Brain pericyte (primary cell): ENCODE measurements at regions not wholly inside any gene's neighbourhood (a gene's known extent, or its start where the extent isn't known, plus 50 kb on each side); places are given as distances from the start of the nearest gene placed in this dataset.

Source experiments
- DNase-seq: peaks from one replicate; pipeline ENCODE4 v3.0.0-alpha.2; 2012; ENCODE audit warnings: low read depth, low spot score

GRCh38 chr2:107621186-107622165 is 205.2 kb upstream of the RGPD4 start:
- no peak for DNase-seq

DNA sequence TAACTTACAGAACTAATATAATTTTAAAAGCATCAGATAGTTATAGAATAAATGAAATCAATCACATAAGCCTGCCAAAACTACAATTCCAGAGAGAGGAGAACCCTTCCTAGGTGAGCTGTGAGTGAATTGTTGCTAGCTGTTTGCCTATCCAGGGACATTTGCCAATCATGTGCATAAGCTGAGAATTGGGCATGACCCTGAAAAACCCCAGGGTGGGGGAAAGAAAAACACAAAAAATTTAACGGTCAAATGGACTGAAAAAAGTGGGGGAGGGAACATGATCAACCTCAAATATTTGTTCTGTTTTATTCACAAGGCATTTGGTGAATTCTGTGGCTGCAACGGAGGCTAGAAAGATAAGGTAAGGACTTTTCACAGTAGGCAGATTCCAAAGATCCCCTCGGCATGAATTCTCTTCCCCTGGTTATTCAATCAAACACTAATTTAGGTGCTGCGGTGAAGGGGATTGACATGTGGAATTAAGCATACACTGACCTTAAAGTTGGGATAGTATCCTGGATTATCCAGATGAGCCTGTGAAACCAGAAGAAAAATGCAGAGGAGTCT is 203.9 kb upstream of the RGPD4 start:
- no peak for DNase-seq

DNA sequence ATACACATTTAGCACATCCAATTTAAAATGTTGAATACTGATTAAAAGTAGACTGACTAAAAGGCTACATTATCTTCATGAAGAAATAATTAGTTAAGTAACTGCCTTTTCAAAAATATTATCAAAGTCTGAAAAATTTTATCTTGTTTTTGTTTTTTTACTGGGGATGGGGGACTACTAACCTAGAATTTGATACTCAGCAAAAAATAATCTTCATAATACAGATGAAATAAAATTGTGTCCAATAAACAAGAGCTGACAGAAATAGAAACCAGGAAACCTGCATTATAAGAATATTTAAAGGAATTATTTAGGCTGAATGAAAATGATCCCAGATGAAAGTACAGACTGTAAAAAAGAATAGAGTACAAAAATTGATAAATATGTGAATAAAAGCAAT is 200.7 kb upstream of the RGPD4 start:
- no peak for DNase-seq

- no peak for DNase-seq
These were observed 199.5 kb upstream of the RGPD4 start for GRCh38 chr2:107627164-107627563.

GRCh38 chr2:107627926-107628325 is 198.8 kb upstream of the RGPD4 start:
- no peak for DNase-seq

- DNase-seq = no peak
These were observed 193.0 kb upstream of the RGPD4 start for GRCh38 chr2:107633580-107634147.

DNA sequence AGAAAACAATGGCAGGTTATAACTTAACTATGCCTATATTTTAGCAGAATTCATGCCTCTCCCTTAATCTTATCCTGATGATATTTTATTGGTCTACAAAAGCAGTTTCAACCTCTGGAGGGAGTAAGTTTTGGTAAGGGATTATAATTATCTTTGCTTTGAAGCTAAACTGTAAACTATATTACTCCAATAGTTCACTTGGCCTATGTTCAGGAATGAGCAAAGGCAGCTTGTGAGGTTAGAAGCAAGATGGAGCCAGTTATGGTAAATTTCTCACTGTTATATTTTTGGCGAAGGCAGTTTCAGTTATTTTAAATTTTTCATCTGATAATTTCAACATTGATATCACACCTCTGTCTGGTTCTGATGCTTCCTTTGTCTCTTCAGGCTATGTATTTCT is 192.5 kb upstream of the RGPD4 start:
- no peak for DNase-seq

DNA sequence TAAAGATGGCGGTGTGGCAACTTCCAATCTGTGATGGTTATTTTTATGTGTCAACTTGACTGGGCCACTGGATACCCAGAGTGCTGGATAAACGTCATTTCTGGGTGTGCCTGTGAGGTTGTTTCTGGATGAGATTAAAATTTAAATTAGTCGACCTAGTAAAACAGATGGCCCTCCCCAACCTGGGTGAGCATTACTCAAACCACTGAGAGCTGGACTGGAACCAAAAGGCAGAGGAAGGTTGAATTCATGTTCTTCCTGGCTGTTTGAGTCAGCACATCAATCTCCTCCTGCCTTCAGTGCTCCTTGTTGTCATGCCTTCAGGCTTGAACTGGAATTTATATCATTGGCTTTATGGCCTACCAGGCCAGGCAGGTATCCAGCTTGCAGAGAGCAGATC is 190.8 kb upstream of the RGPD4 start:
- DNase-seq = no peak

DNA sequence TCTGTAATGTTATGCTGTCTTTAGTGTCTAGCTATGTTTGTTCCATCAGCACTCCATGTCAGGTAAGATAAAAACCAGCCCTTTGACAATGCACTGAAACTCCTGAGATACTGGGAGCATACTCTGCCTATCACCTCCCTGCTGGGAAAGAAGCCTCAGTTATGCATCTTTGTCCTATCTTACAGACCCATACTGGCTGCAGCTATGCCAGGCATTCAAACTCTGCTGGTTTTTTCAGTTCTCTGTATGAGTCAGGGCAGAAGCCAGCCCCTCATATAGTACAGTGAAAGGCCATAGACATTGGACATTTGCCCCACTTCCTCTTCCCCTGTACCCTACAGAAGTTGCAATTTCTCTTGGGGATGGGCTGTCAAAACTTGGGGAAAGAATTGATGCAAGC is 181.1 kb upstream of the RGPD4 start:
- DNase-seq = no peak

DNA sequence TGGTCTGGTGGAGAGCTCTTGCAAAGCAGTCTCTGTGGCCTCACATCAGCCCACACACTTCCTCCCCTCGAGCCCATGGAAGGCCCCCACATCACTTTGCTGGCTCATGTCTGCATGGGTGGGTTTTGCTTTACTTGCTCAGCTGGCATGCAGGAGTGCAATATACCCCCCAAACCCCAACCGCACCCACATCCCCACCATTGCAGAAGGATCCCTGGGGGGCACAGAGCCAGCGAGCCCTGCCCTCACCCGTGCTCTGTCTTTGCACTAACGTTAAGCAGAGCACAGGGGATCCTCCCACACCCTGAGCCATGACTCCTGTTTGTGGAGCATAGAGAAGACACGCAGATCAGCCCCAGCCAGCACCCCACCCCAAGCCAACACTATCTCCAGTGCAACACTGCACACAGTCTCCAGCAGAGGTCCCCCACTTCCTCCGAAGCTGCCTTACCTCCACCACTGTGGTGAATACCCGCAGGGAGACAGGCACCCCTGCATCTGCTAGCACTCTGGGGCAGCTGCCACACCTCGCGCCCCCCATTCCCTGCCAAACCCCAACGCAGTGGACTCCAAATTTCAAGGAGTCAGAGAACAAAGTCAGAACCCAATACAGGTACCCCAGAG is 177.8 kb upstream of the RGPD4 start:
- DNase-seq = no peak

DNA sequence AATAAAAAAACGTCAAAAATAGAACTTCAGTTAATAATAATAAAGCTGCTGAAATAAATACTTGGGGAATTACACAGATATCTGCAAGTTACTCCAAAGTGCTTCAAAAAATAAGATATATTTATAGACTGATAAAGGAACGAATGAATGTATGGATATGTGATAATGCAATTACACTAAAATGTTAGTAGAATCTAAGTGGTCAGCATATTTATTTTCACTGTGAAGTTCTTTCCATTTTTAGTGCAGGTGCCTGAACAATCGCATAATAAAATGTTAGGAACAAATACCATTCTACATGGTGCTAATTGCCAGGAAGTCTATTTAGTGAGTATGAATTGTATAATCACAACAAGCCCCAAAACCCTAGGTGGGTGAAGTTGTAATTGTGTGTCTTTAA is 169.6 kb upstream of the RGPD4 start:
- no peak for DNase-seq

- DNase-seq = no peak
These were observed 163.1 kb upstream of the RGPD4 start for GRCh38 chr2:107663632-107664031.

DNA sequence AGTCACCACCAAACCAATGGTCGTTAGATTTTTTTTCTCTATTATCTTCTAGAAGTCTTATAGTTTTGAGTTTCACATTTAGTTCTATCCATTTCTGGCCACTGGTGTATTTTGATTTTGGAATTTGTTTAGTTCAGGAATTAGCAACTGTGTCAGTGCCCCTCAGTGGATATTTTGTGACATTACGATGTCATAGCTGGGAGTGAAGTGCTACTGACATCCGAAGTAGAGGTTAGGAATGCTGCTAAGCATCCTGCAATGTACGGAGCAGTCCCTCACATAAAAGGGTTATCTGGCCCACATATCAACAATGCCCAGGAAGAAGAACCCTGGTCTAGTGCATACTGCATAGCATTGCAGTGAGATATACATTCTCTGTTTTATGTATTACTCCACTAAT is 157.4 kb upstream of the RGPD4 start:
- DNase-seq = no peak

- DNase-seq = peak; percentile 91
These were observed 144.8 kb upstream of the RGPD4 start for GRCh38 chr2:107681936-107682335.

DNA sequence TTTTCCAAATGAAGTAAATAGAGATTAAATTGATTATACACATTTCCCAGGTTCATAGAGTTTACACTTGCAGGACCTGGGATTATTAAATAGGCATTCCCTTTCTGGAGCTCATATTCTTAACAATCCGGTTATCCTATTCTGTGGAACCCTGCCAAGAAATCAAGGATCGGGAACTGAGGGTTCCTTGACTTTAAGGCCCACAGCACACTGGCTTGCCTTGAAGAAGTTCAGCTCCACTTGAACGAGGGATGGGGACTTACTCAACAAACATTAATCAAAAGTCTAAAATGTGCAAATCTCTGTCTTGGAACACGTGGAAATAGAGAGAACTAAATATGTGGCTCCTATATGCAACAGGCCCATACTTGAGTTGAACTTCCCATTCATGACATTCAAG is 142.3 kb upstream of the RGPD4 start:
- no peak for DNase-seq

DNA sequence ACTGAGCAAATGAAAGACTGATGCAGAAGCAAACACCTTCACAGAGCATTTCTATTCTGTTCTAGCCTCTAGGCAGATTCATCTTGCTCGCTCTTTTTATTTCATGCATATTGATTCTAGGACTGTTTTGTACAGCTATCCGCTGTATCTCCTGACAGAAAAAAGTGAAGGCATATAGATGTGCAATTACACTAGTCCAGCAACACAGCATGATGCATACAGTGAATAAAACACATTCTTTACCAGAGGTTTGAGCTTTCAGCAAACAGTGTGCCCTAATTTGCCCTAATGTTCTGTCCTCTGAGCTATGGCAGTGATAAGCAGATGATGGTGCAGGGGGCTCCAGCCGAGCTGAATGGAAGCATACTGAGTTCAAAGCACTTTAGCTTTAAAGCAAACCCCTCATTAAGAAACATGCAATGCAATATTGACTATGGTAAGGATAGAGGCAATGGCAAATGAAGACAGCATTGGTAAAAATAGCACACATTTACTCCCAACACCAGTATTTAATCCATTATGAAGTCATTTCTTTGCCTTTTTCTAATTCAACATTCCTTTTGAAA is 141.2 kb upstream of the RGPD4 start:
- no peak for DNase-seq

DNA sequence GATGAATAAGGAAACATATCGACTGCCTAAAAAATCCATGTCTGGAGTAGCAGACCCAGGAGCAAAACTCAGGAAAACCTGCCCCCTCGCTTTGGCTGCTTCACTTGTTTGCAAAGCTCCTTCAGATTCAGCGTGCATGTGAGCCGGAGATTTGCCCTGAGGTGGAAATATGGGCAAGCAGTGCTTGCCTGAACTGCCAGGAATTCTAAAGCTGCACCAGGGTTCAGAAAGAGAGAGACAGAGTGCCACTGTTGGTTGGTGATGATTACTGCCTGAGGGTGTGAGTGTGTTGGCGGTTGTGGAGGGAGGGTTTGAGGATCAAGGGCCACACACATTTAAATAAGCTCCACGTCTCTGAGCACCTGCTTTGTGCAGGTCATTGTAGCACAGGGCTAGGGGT is 139.6 kb upstream of the RGPD4 start:
- DNase-seq = no peak

DNA sequence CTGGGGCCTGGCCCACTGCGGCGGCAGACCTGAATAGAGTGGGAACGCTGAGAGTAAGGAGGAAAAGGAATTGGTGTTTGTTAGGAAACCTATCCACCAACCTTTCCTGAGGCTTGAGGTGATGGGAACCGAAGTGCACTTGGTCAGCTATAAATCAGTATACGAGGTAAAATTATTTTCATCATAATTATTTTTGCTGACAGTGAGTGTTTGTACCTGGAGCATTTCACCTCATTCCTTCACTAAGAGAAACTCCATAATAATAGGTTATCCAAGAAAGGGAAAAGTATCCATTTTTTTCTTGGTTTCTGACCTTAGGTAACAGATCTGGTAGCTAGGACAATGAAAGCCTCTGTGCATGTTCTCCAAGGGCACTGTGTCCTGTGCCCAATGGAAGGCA is 138.6 kb upstream of the RGPD4 start:
- no peak for DNase-seq

GRCh38 chr2:107693604-107694003 is 133.1 kb upstream of the RGPD4 start:
- no peak for DNase-seq

DNA sequence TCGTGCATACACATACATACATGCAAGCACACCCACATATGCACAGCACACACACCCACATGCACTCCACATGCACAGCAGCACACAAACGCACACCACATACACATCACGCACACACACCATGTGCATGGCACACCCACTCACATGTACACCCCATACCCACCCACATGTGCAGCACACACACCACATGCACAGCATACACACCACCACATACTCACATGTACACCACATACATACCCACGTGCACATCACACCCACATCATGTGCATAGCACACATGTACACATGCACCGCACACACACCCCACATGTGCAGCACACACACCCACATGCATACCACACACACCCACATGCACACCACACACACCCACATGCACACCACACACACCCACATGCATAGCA is 132.0 kb upstream of the RGPD4 start:
- DNase-seq = no peak

DNA sequence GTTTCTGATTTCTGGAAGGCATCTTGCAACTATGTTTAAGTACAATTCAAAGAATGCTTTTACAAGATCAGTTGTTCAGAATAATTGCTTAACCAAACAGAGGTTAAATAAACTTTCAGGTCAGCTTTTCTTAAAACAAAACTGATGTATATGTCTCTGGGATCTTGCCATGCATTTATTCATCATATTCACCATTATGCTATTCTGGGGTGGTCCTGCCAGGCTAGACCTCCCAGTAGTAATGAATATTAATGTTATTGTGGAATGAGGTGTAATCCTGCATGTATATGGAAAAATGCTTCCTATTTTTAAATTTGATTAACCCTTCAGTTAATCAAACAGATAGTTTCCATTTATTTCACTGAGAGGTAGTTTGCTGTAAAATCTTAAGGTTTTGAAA is 129.3 kb upstream of the RGPD4 start:
- DNase-seq = no peak

GRCh38 chr2:107698861-107699260 is 127.8 kb upstream of the RGPD4 start:
- no peak for DNase-seq
